ENCODE measurements at regions not wholly inside any gene's neighbourhood (a gene's known extent, or its start where the extent isn't known, plus 50 kb on each side); places are given as distances from the start of the nearest gene placed in this dataset.
A peak's percentile ranks its signal among the peaks of the same experiment; 100 is the strongest.

DNA sequence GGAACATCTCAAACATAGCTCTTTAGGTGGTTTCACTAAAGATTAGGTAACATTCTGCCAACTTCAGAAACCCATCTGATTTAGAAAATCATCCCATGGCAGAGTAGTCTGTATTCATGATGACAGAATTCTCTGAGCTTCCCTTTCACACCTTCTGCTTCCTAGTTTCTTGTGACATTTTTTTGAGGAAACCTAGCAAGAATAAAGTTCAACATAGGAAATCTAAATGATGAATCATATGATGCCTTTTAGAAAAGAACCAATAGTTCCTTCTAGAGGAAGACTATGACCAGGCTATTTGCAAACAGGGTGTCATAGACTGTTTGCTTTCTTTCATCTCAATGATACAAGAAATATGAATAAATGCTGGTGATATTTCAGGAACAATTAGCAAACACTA is 49.8 kb upstream of the CAMK2D start:
- no peaks in the 10 kb centered on the region for H3K79me2 ChIP-seq (ENCODE audit: control insufficient read depth, insufficient read depth, low read length, unreplicated experiment)
- H3K27me3 ChIP-seq (ENCODE audit: insufficient read depth, low read length): no peaks in the 10 kb centered on the region
- H3K4me1 ChIP-seq (ENCODE audit: control insufficient read depth, insufficient read depth, low read length, unreplicated experiment): peaks cover 13% of the 10 kb centered on the region
- no peak overlapping the region for H3K4me3 ChIP-seq (ENCODE audit: low read depth, low read length)
- peak overlapping the region; percentile 15; the same call in 1 of the 2 replicates for H3K27ac ChIP-seq (ENCODE audit: low read depth, low read length)
- no peaks in the 10 kb centered on the region for H3K36me3 ChIP-seq (ENCODE audit: insufficient read depth, low read length)
- H2AFZ ChIP-seq (ENCODE audit: low read length, unreplicated experiment): no peak overlapping the region

Data from ACC112 (cell line).